Hepatocyte (in vitro differentiated cells): ENCODE measurements at regions not wholly inside any gene's neighbourhood (a gene's known extent, or its start where the extent isn't known, plus 50 kb on each side); places are given as distances from the start of the nearest gene placed in this dataset.

Experiments
- EZH2 ChIP-seq: fragments of 200-600 bp; sonication (generic); IDR thresholded peaks from 2 replicates; pipeline ENCODE4 v1.6.1; 2016; ENCODE audit warnings: antibody characterized with exemption, mild to moderate bottlenecking, borderline replicate concordance
- TF ChIP-seq, protein P1 (sequence below): fragments of 200-600 bp; sonication (generic); IDR thresholded peaks from 2 replicates; pipeline ENCODE4 v1.5.1; 2016; ENCODE audit warnings: antibody characterized with exemption, mild to moderate bottlenecking; ENCODE audit not compliant: poor library complexity

DNA sequence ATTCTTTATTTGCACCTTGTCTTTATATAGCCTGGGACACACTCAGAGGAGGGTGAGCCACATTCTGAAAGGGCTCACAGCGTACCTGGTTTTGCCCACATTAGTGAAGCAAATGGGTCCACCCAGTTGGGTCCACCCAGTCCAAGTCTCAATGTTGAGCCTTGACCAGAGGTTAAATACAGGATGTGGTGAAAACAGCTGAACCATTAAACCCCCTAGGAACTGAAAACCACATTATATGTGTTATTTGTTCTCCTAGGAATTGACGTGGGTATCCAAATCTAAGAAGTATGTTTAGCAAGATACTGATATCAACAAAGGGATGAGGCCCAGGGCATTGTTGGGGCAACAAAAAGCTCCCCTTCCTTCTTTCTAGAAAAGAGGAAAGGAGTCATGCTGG lies 83.8 kb downstream of the SETD4 start:
- TF ChIP-seq, protein P1, sequence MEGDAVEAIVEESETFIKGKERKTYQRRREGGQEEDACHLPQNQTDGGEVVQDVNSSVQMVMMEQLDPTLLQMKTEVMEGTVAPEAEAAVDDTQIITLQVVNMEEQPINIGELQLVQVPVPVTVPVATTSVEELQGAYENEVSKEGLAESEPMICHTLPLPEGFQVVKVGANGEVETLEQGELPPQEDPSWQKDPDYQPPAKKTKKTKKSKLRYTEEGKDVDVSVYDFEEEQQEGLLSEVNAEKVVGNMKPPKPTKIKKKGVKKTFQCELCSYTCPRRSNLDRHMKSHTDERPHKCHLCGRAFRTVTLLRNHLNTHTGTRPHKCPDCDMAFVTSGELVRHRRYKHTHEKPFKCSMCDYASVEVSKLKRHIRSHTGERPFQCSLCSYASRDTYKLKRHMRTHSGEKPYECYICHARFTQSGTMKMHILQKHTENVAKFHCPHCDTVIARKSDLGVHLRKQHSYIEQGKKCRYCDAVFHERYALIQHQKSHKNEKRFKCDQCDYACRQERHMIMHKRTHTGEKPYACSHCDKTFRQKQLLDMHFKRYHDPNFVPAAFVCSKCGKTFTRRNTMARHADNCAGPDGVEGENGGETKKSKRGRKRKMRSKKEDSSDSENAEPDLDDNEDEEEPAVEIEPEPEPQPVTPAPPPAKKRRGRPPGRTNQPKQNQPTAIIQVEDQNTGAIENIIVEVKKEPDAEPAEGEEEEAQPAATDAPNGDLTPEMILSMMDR: no peak
- TF ChIP-seq EZH2: no peak
